K562 (cell line): ENCODE measurements at regions not wholly inside any gene's neighbourhood (a gene's known extent, or its start where the extent isn't known, plus 50 kb on each side); places are given as distances from the start of the nearest gene placed in this dataset.

Experiments used
- EP400 ChIP-seq: fragments of 450-650 bp; IDR thresholded peaks from 2 replicates; pipeline ENCODE4 v1.6.1; 2017; ENCODE audit warnings: antibody characterized with exemption, mild to moderate bottlenecking, moderate library complexity
- JUN ChIP-seq, 2 experiments: sonication (generic) in 1 of 2; formaldehyde crosslinking in 1 of 2; IDR thresholded peaks; 2 replicates each; pipeline versions ENCODE4 v1.6.1 to v1.8.0; 2012 to 2022; ENCODE audit warnings: borderline replicate concordance in 2 of 2, mild to moderate bottlenecking in 2 of 2, improper control_type of control experiment in 1 of 2, low read depth in 1 of 2, low read length in 1 of 2, missing genetic modification reagents in 1 of 2
- NFXL1 ChIP-seq: fragments of 450-650 bp; formaldehyde crosslinking; IDR thresholded peaks from 2 replicates; pipeline ENCODE4 v1.4.0; 2021; ENCODE audit warnings: mild to moderate bottlenecking
- ZBTB26 ChIP-seq: fragments of 450-650 bp; formaldehyde crosslinking; IDR thresholded peaks from 2 replicates; pipeline ENCODE4 v1.4.0; 2022; ENCODE audit warnings: missing genetic modification characterization
- TF ChIP-seq, protein P1 (sequence below): fragments of 450-650 bp; IDR thresholded peaks from 2 replicates; pipeline ENCODE4 v1.6.1; 2016; ENCODE audit warnings: borderline replicate concordance

DNA sequence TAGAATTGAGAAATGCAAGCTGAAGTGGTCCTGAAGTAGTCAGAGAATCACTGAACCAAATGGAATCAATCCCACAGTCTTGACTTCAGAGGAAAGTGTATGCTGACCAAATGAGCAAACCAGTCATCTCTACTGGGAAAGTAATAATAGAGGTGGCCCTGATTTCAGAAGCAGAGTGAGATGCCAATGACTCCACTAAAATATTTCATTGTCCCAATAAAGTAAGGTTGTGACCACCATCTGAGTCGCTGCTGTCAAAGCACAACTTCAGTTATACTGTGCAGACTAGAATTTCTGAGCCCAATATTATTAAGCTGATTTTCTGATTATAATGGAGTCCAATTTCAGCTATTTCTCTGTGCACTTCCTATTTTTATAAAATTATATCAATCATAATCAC is 334.4 kb upstream of the THBS1 start:
- TF ChIP-seq JUN (IDR thresholded peaks at IDR 0.05; ENCODE audit: borderline replicate concordance, low read depth, low read length), result no peak
- no peak for TF ChIP-seq JUN (CRISPR knock-in tag; IDR thresholded peaks at IDR 0.05; ENCODE audit: borderline replicate concordance)
- TF ChIP-seq, protein P1, sequence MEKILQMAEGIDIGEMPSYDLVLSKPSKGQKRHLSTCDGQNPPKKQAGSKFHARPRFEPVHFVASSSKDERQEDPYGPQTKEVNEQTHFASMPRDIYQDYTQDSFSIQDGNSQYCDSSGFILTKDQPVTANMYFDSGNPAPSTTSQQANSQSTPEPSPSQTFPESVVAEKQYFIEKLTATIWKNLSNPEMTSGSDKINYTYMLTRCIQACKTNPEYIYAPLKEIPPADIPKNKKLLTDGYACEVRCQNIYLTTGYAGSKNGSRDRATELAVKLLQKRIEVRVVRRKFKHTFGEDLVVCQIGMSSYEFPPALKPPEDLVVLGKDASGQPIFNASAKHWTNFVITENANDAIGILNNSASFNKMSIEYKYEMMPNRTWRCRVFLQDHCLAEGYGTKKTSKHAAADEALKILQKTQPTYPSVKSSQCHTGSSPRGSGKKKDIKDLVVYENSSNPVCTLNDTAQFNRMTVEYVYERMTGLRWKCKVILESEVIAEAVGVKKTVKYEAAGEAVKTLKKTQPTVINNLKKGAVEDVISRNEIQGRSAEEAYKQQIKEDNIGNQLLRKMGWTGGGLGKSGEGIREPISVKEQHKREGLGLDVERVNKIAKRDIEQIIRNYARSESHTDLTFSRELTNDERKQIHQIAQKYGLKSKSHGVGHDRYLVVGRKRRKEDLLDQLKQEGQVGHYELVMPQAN, result no peak
- TF ChIP-seq EP400, result no peak
- TF ChIP-seq ZBTB26 (CRISPR knock-in tag), result no peak
- no peak for TF ChIP-seq NFXL1 (CRISPR knock-in tag)
